Keratinocyte (primary cell): ENCODE measurements at regions not wholly inside any gene's neighbourhood (a gene's known extent, or its start where the extent isn't known, plus 50 kb on each side); places are given as distances from the start of the nearest gene placed in this dataset.

Experiments used
- DNase-seq: peaks from one replicate; pipeline ENCODE4 v3.0.0-alpha.2; 2011; ENCODE audit warnings: low read depth, missing footprints, low spot score
- FAIRE-seq: peaks from 2 replicates; lab custom pipeline; 2011; peaks lifted over from hg19 to GRCh38; lab: Jason Lieb, UNC
- H2AFZ ChIP-seq: 2 replicates; pipeline ENCODE4 v1.6.0; 2012; ENCODE audit warnings: low read length, control low read depth, inconsistent platforms; ENCODE audit not compliant: control insufficient read depth
- H3K27ac ChIP-seq: 2 replicates; pipeline ENCODE4 v1.5.1; 2011; ENCODE audit warnings: low read length; ENCODE audit not compliant: control insufficient read depth, insufficient read depth
- H3K27me3 ChIP-seq: 3 replicates; pipeline ENCODE4 v1.6.0; 2011; ENCODE audit warnings: low read length; ENCODE audit not compliant: control insufficient read depth, insufficient read depth; ENCODE audit errors: extremely low read depth
- H3K36me3 ChIP-seq, 2 experiments: 2 replicates in 1 of 2; 3 replicates in 1 of 2; pipeline ENCODE4 v1.5.1; 2011; ENCODE audit warnings: low read length in 2 of 2, mild to moderate bottlenecking in 1 of 2; ENCODE audit not compliant: control insufficient read depth in 2 of 2, insufficient read depth in 2 of 2; ENCODE audit errors: extremely low read depth in 1 of 2
- H3K4me1 ChIP-seq: 3 replicates; pipeline ENCODE4 v1.5.1; 2011; ENCODE audit warnings: low read length; ENCODE audit not compliant: control insufficient read depth, insufficient read depth; ENCODE audit errors: extremely low read depth
- H3K4me2 ChIP-seq: 3 replicates; pipeline ENCODE4 v1.6.0; 2011; ENCODE audit warnings: low read depth, low read length; ENCODE audit not compliant: control insufficient read depth, insufficient read depth; ENCODE audit errors: extremely low read depth
- H3K4me3 ChIP-seq, 3 experiments: fragments of 200-600 bp in 1 of 3; sonication (generic) in 1 of 3; 2 replicates in 2 of 3; 3 replicates in 1 of 3; pipeline ENCODE4 v1.5.1; 2011 to 2016; ENCODE audit warnings: low read length in 3 of 3, mild to moderate bottlenecking in 3 of 3, control low read depth in 2 of 3, inconsistent platforms in 1 of 3, low read depth in 1 of 3, mixed read lengths in 1 of 3, mixed run types in 1 of 3, moderate library complexity in 1 of 3; ENCODE audit not compliant: control insufficient read depth in 2 of 3, insufficient read depth in 2 of 3; ENCODE audit errors: extremely low read depth in 1 of 3
- H3K79me2 ChIP-seq: 2 replicates; pipeline ENCODE4 v1.6.0; 2012; ENCODE audit warnings: low read length; ENCODE audit not compliant: control insufficient read depth, insufficient read depth
- H3K9ac ChIP-seq: 3 replicates; pipeline ENCODE4 v1.6.0; 2011; ENCODE audit warnings: low read length; ENCODE audit not compliant: control insufficient read depth, insufficient read depth; ENCODE audit errors: extremely low read depth
- H3K9me1 ChIP-seq: 3 replicates; pipeline ENCODE4 v1.6.0; 2011; ENCODE audit warnings: low read length; ENCODE audit not compliant: control insufficient read depth, insufficient read depth; ENCODE audit errors: extremely low read depth
- H3K9me3 ChIP-seq: 2 replicates; pipeline ENCODE4 v1.5.1; 2012; ENCODE audit warnings: low read depth, low read length; ENCODE audit not compliant: control insufficient read depth
- H4K20me1 ChIP-seq: 3 replicates; pipeline ENCODE4 v1.6.0; 2011; ENCODE audit warnings: low read length; ENCODE audit not compliant: control insufficient read depth, insufficient read depth; ENCODE audit errors: extremely low read depth
- CTCF ChIP-seq, 3 experiments: IDR thresholded peaks in 1 of 3; conservative IDR thresholded peaks in 1 of 3; optimal IDR thresholded peaks in 1 of 3; 2 replicates in 2 of 3; 3 replicates in 1 of 3; pipeline versions ENCODE3 to v1.5.1; 2011; ENCODE audit warnings: low read length in 3 of 3, mild to moderate bottlenecking in 3 of 3, moderate library complexity in 2 of 3, control low read depth in 1 of 3, inconsistent platforms in 1 of 3; ENCODE audit not compliant: insufficient read depth in 2 of 3; ENCODE audit errors: extremely low read depth in 1 of 3
- EZH2 ChIP-seq: IDR thresholded peaks from one replicate; pipeline ENCODE4 v1.6.1; 2012; ENCODE audit warnings: inconsistent platforms, mild to moderate bottlenecking, low read length, moderate library complexity
- dilution Hi-C: fragments of 300-500 bp; cut with MboI; formaldehyde crosslinking; loops from one replicate; pipeline ENCODE4 v1.7.0; 2020; ENCODE audit warnings: low sequenced_read_pairs; ENCODE audit not compliant: extremely low pct_ligation_motif_present

- no peak overlapping the region for H3K27ac ChIP-seq
- no peak overlapping the region for H3K9ac ChIP-seq
- DNase-seq (no peak), FAIRE-seq (no peak)
- no peak overlapping the region for H3K4me3 ChIP-seq
- no peak for TF ChIP-seq EZH2
- H4K20me1 ChIP-seq, result no peaks in the 10 kb centered on the region
- H2AFZ ChIP-seq, result no peak overlapping the region
- no peak overlapping the region for H3K4me2 ChIP-seq
- H3K36me3 ChIP-seq, result no peaks in the 10 kb centered on the region
- no peaks in the 10 kb centered on the region for H3K9me3 ChIP-seq
- dilution Hi-C loops, result no loop called here
- no peaks in the 10 kb centered on the region for H3K27me3 ChIP-seq
- no peaks in the 10 kb centered on the region for H3K9me1 ChIP-seq
- no peaks in the 10 kb centered on the region for H3K79me2 ChIP-seq
- H3K4me1 ChIP-seq, result no peaks in the 10 kb centered on the region
These were observed 219.8 kb upstream of the SPHKAP start for GRCh38 chr2:228401065-228401912.

GRCh38 chr2:228387776-228388175 lies 206.3 kb upstream of the SPHKAP start:
- TF ChIP-seq EZH2 (no peak), CTCF (optimal IDR thresholded peaks at IDR 0.05 in 1 of 3, IDR thresholded peaks at IDR 0.05 in 1 of 3, conservative IDR thresholded peaks at IDR 0.05 in 1 of 3; ENCODE audit: extremely low read depth in 1 of 3, insufficient read depth in 2 of 3, low read length in 3 of 3) (no peak)
- no peaks in the 10 kb centered on the region for H3K36me3 ChIP-seq
- no peaks in the 10 kb centered on the region for H4K20me1 ChIP-seq
- H3K9ac ChIP-seq, result no peak overlapping the region
- no peak for DNase-seq
- dilution Hi-C loops, result no loop called here
- no peaks in the 10 kb centered on the region for H3K79me2 ChIP-seq
- H3K9me1 ChIP-seq, result no peaks in the 10 kb centered on the region
- H3K9me3 ChIP-seq, result no peaks in the 10 kb centered on the region
- no peak overlapping the region for H3K4me3 ChIP-seq
- no peak overlapping the region for H3K4me2 ChIP-seq
- FAIRE-seq, result no peak
- H3K27ac ChIP-seq, result no peak overlapping the region
- H2AFZ ChIP-seq, result no peak overlapping the region
- no peaks in the 10 kb centered on the region for H3K27me3 ChIP-seq
- no peaks in the 10 kb centered on the region for H3K4me1 ChIP-seq
